H1 (cell line): ENCODE measurements at regions not wholly inside any gene's neighbourhood (a gene's known extent, or its start where the extent isn't known, plus 50 kb on each side); places are given as distances from the start of the nearest gene placed in this dataset.

Experiments used
- CTCF ChIA-PET: fragments of 300-600 bp; sonication (Branson Sonifier 250); formaldehyde crosslinking; loops from one replicate; lab custom pipeline; 2021; ENCODE audit not compliant: partially characterized antibody; lab: Charles Lee
- POLR2A ChIA-PET: fragments of 300-600 bp; sonication (Branson Sonifier 250); formaldehyde crosslinking; loops from one replicate; lab custom pipeline; 2021; ENCODE audit warnings: inconsistent platforms; ENCODE audit not compliant: partially characterized antibody; lab: Charles Lee
- DNase-seq, 2 experiments: peaks; one replicate each; pipeline versions ENCODE4 v3.0.0 to v3.0.0-alpha.2; 2010 to 2022; ENCODE audit warnings: low spot score in 2 of 2, low read depth in 1 of 2, mixed read lengths in 1 of 2
- FAIRE-seq: peaks from 2 replicates; lab custom pipeline; 2011; peaks lifted over from hg19 to GRCh38; lab: Jason Lieb, UNC
- H2AFZ ChIP-seq: 2 replicates; pipeline ENCODE4 v1.8.1; 2012; ENCODE audit warnings: low read length, inconsistent platforms
- H2AK5ac ChIP-seq: 2 replicates; pipeline ENCODE4 v1.6.1; 2013; ENCODE audit warnings: low read depth, low read length
- H2BK120ac ChIP-seq: replicated peaks from 2 replicates; pipeline ENCODE3; 2013; ENCODE audit warnings: low read depth, low read length, inconsistent platforms
- H2BK12ac ChIP-seq: 2 replicates; pipeline ENCODE4 v1.6.1; 2013; ENCODE audit warnings: low read depth, low read length
- H2BK15ac ChIP-seq: 2 replicates; pipeline ENCODE4 v1.6.1; 2013; ENCODE audit warnings: low read length
- H2BK20ac ChIP-seq: 2 replicates; pipeline ENCODE4 v1.6.1; 2013; ENCODE audit warnings: low read length
- H2BK5ac ChIP-seq: 2 replicates; pipeline ENCODE4 v1.6.1; 2013; ENCODE audit warnings: low read depth, low read length
- H3K14ac ChIP-seq: 2 replicates; pipeline ENCODE4 v1.6.1; 2013; ENCODE audit warnings: inconsistent platforms; ENCODE audit not compliant: insufficient read length
- H3K18ac ChIP-seq: 2 replicates; pipeline ENCODE4 v1.6.1; 2013; ENCODE audit warnings: low read length; ENCODE audit errors: extremely low read depth
- H3K23ac ChIP-seq: 2 replicates; pipeline ENCODE4 v1.6.1; 2013; ENCODE audit warnings: inconsistent platforms; ENCODE audit not compliant: insufficient read length
- H3K23me2 ChIP-seq: 2 replicates; pipeline ENCODE4 v1.6.1; 2013; ENCODE audit warnings: low read depth, low read length
- H3K27ac ChIP-seq: 2 replicates; pipeline ENCODE4 v1.6.1; 2011; ENCODE audit warnings: low read depth, low read length, inconsistent platforms
- H3K27me3 ChIP-seq, 4 experiments: replicated peaks in 1 of 4; 1 replicate in 1 of 4; 2 replicates in 3 of 4; pipeline versions ENCODE4 v1.6.1 to v1.8.1; 2011 to 2013; ENCODE audit warnings: low read length in 3 of 4, mild to moderate bottlenecking in 3 of 4, inconsistent platforms in 2 of 4, mixed read lengths in 2 of 4, moderate library complexity in 1 of 4; ENCODE audit not compliant: control insufficient read depth in 3 of 4, insufficient read depth in 3 of 4; ENCODE audit errors: extremely low read depth in 1 of 4
- H3K36me3 ChIP-seq, 4 experiments: 2 replicates each; pipeline versions ENCODE4 v1.6.1 to v1.8.1; 2011 to 2013; ENCODE audit warnings: mild to moderate bottlenecking in 4 of 4, low read length in 3 of 4, moderate library complexity in 2 of 4, control low read depth in 1 of 4, inconsistent platforms in 1 of 4; ENCODE audit not compliant: insufficient read depth in 4 of 4, control insufficient read depth in 2 of 4
- H3K4ac ChIP-seq: replicated peaks from 2 replicates; pipeline ENCODE3; 2013; ENCODE audit warnings: low read length, low read depth, mixed read lengths, inconsistent platforms; ENCODE audit not compliant: insufficient read length
- H3K4me1 ChIP-seq, 4 experiments: replicated peaks in 1 of 4; 1 replicate in 1 of 4; 2 replicates in 3 of 4; pipeline versions ENCODE4 v1.6.1 to v1.8.1; 2011 to 2013; ENCODE audit warnings: low read length in 3 of 4, inconsistent platforms in 2 of 4, mixed read lengths in 1 of 4; ENCODE audit not compliant: insufficient read depth in 4 of 4, control insufficient read depth in 3 of 4
- H3K4me2 ChIP-seq, 2 experiments: 2 replicates each; pipeline versions ENCODE4 v1.6.1 to v1.8.1; 2011 to 2013; ENCODE audit warnings: low read depth in 2 of 2, low read length in 2 of 2, control low read depth in 1 of 2, inconsistent platforms in 1 of 2, mild to moderate bottlenecking in 1 of 2; ENCODE audit not compliant: insufficient read depth in 1 of 2
- H3K4me3 ChIP-seq, 4 experiments: fragments of 200-600, 300-600 bp in 1 of 4; sonication (generic), shearing (Covaris generic), sonication (Bioruptor Twin) in 1 of 4; 2 replicates each; pipeline versions ENCODE4 v1.5.1 to v1.8.1; 2011 to 2016; ENCODE audit warnings: low read length in 4 of 4, low read depth in 3 of 4, control low read depth in 2 of 4, inconsistent platforms in 2 of 4, mild to moderate bottlenecking in 2 of 4, mixed read lengths in 1 of 4, moderate library complexity in 1 of 4; ENCODE audit not compliant: insufficient read depth in 2 of 4; ENCODE audit errors: extremely low read depth in 1 of 4
- H3K56ac ChIP-seq: replicated peaks from 2 replicates; pipeline ENCODE3; 2013; ENCODE audit warnings: low read depth, mild to moderate bottlenecking, mixed read lengths, low read length, inconsistent platforms; ENCODE audit not compliant: insufficient read length
- H3K79me1 ChIP-seq: 2 replicates; pipeline ENCODE4 v1.6.1; 2013; ENCODE audit warnings: low read depth, low read length, control low read depth
- H3K79me2 ChIP-seq, 2 experiments: 2 replicates each; pipeline versions ENCODE4 v1.6.1 to v1.8.1; 2012 to 2013; ENCODE audit warnings: low read length in 2 of 2, mild to moderate bottlenecking in 2 of 2, inconsistent platforms in 1 of 2; ENCODE audit not compliant: insufficient read depth in 2 of 2, control insufficient read depth in 1 of 2
- H3K9ac ChIP-seq, 4 experiments: replicated peaks in 1 of 4; 1 replicate in 1 of 4; 2 replicates in 3 of 4; pipeline versions ENCODE4 v1.6.1 to v1.8.1; 2011 to 2013; ENCODE audit warnings: low read depth in 3 of 4, low read length in 3 of 4, control low read depth in 2 of 4, mild to moderate bottlenecking in 2 of 4, moderate library complexity in 2 of 4, inconsistent platforms in 1 of 4; ENCODE audit errors: extremely low read depth in 1 of 4
- H3K9me3 ChIP-seq, 2 experiments: 2 replicates each; pipeline versions ENCODE4 v1.6.1 to v1.8.1; 2012 to 2013; ENCODE audit warnings: mild to moderate bottlenecking in 2 of 2, moderate library complexity in 2 of 2, control low read depth in 1 of 2, inconsistent platforms in 1 of 2, low read depth in 1 of 2, low read length in 1 of 2, mixed read lengths in 1 of 2; ENCODE audit not compliant: insufficient read depth in 2 of 2
- H4K20me1 ChIP-seq, 2 experiments: replicated peaks in 1 of 2; 2 replicates each; pipeline versions ENCODE3 to v1.8.1; 2011 to 2013; ENCODE audit warnings: inconsistent platforms in 2 of 2, low read length in 2 of 2, mild to moderate bottlenecking in 1 of 2; ENCODE audit not compliant: insufficient read depth in 2 of 2, control insufficient read depth in 1 of 2
- H4K5ac ChIP-seq: 2 replicates; pipeline ENCODE4 v1.6.1; 2013; ENCODE audit warnings: low read length, low read depth, mixed read lengths, inconsistent platforms; ENCODE audit not compliant: insufficient read length
- H4K8ac ChIP-seq: 2 replicates; pipeline ENCODE4 v1.8.0; 2013; ENCODE audit warnings: mild to moderate bottlenecking, moderate library complexity, low read length, inconsistent platforms; ENCODE audit not compliant: insufficient read depth; ENCODE audit errors: extremely low read depth
- H4K91ac ChIP-seq: replicated peaks from 2 replicates; pipeline ENCODE3; 2013; ENCODE audit warnings: low read length, mixed read lengths, inconsistent platforms; ENCODE audit not compliant: insufficient read length
- ASH2L ChIP-seq: fragments of 200-600, 300-600 bp; sonication (generic); IDR thresholded peaks from one replicate; pipeline ENCODE4 v1.7.1; 2017; ENCODE audit warnings: low read length
- BACH1 ChIP-seq: IDR thresholded peaks from 2 replicates; pipeline ENCODE4 v1.6.1; 2012; ENCODE audit warnings: low read length, improper control_type of control experiment
- CBX5 ChIP-seq: fragments of 300-800, 300-1000 bp; sonication (generic); IDR thresholded peaks from 2 replicates; pipeline ENCODE4 v1.7.1; 2016; ENCODE audit warnings: antibody characterized with exemption, low read length, low read depth
- CEBPB ChIP-seq: IDR thresholded peaks from 2 replicates; pipeline ENCODE4 v1.6.1; 2012; ENCODE audit warnings: low read depth, low read length
- CHD1 ChIP-seq: IDR thresholded peaks from 2 replicates; pipeline ENCODE4 v1.6.1; 2012; ENCODE audit warnings: low read depth, low read length, improper control_type of control experiment
- CREB1 ChIP-seq: IDR thresholded peaks from 2 replicates; pipeline ENCODE4 v1.6.1; 2012; ENCODE audit warnings: inconsistent platforms
- CTCF ChIP-seq, 3 experiments: IDR thresholded peaks; 1 replicate in 2 of 3; 2 replicates in 1 of 3; pipeline versions ENCODE4 v1.5.1 to v1.6.1; 2011; ENCODE audit warnings: low read length in 3 of 3, mild to moderate bottlenecking in 3 of 3, inconsistent platforms in 2 of 3, low read depth in 1 of 3, moderate library complexity in 1 of 3; ENCODE audit not compliant: insufficient read depth in 1 of 3; ENCODE audit errors: control extremely low read depth in 1 of 3
- GABPA ChIP-seq: IDR thresholded peaks from 2 replicates; pipeline ENCODE4 v1.6.1; 2011; ENCODE audit warnings: mild to moderate bottlenecking, low read length, moderate library complexity, borderline replicate concordance; ENCODE audit not compliant: insufficient read depth
- JUN ChIP-seq: IDR thresholded peaks from 2 replicates; pipeline ENCODE4 v1.6.1; 2011; ENCODE audit warnings: low read depth, mild to moderate bottlenecking, improper control_type of control experiment, low read length
- NRF1 ChIP-seq: IDR thresholded peaks from 2 replicates; pipeline ENCODE4 v1.6.1; 2011; ENCODE audit warnings: mild to moderate bottlenecking, low read depth, low read length, improper control_type of control experiment
- SIRT6 ChIP-seq: IDR thresholded peaks from one replicate; pipeline ENCODE4 v1.7.1; 2012; ENCODE audit warnings: low read length, inconsistent platforms
- SP1 ChIP-seq: IDR thresholded peaks from 2 replicates; pipeline ENCODE4 v1.6.1; 2011; ENCODE audit warnings: low read depth, low read length
- USF2 ChIP-seq: IDR thresholded peaks from 2 replicates; pipeline ENCODE4 v1.6.1; 2011; ENCODE audit warnings: low read length, improper control_type of control experiment
- YY1 ChIP-seq: IDR thresholded peaks from 2 replicates; pipeline ENCODE4 v1.6.1; 2011; ENCODE audit warnings: low read depth, mild to moderate bottlenecking, low read length
- WGBS, 2 experiments: shearing (Covaris generic) in 1 of 2; methylation state at CpG; one replicate each; pipeline versions ENCODE4 v1.1.6 to v1.1.7; 2013 to 2015; ENCODE audit warnings: low lambda C conversion rate in 2 of 2, mixed read lengths in 2 of 2, inconsistent platforms in 1 of 2, low coverage in 1 of 2, missing lambda C conversion rate in 1 of 2; ENCODE audit not compliant: insufficient replicate concordance in 2 of 2, insufficient coverage in 1 of 2, insufficient read length in 1 of 2; ENCODE audit errors: extremely low coverage in 1 of 2, missing lambda C conversion rate in 1 of 2; 5-methylcytosine and 5-hydroxymethylcytosine counted together

GRCh38 chr5:24059716-24060115, 552.3 kb downstream of the PRDM9 start:
- Histone ChIP-seq H3K23ac (no peak overlapping the region), H4K8ac (no peak overlapping the region), H4K5ac (no peak overlapping the region), H3K27ac (no peak overlapping the region), H2BK120ac (no peak overlapping the region), H2BK12ac (no peak overlapping the region), H3K4me3 (no peak overlapping the region), H4K20me1 (no peaks in the 10 kb centered on the region), H2AK5ac (no peak overlapping the region), H2BK5ac (no peak overlapping the region), H3K18ac (no peak overlapping the region), H3K36me3 (no peaks in the 10 kb centered on the region), H2BK15ac (no peak overlapping the region), H3K56ac (no peak overlapping the region), H3K27me3 (no peaks in the 10 kb centered on the region), H2BK20ac (no peak overlapping the region), H3K79me2 (no peaks in the 10 kb centered on the region), H3K23me2 (no peaks in the 10 kb centered on the region), H2AFZ (no peak overlapping the region), H3K4ac (no peak overlapping the region), H4K91ac (no peak overlapping the region), H3K4me2 (no peak overlapping the region), H3K9ac (no peak overlapping the region), H3K9me3 (no peaks in the 10 kb centered on the region), H3K4me1 (no peaks in the 10 kb centered on the region), H3K14ac (no peak overlapping the region), H3K79me1 (no peaks in the 10 kb centered on the region)
- POLR2A ChIA-PET = no interaction called here
- DNase-seq (no peak), FAIRE-seq (no peak)
- WGBS, 2 experiments = 99% methylated on average over 4 of the region's 4 CpGs; no CpG with 5 or more reads in 1 of the 2 experiments
- CTCF ChIA-PET = no interaction called here
- TF ChIP-seq BACH1 = no peak
- no peak for TF ChIP-seq JUN
- no peak for TF ChIP-seq CREB1
- no peak for TF ChIP-seq SP1
- TF ChIP-seq CTCF (IDR thresholded peaks at IDR 0.05; ENCODE audit: control extremely low read depth in 1 of 3, insufficient read depth in 1 of 3, low read depth in 1 of 3, low read length in 3 of 3) = no peak
- no peak for TF ChIP-seq CBX5
- no peak for TF ChIP-seq CHD1
- TF ChIP-seq USF2 = no peak
- TF ChIP-seq GABPA = no peak
- no peak for TF ChIP-seq YY1
- TF ChIP-seq SIRT6 = no peak
- TF ChIP-seq ASH2L = no peak
- no peak for TF ChIP-seq NRF1
- no peak for TF ChIP-seq CEBPB
